Fibroblast of villous mesenchyme (primary cell): ENCODE measurements at regions not wholly inside any gene's neighbourhood (a gene's known extent, or its start where the extent isn't known, plus 50 kb on each side); places are given as distances from the start of the nearest gene placed in this dataset.
"Not testable (repeated sequence)": the region's sequence is repeated elsewhere in the genome, so short reads cannot be mapped to it uniquely, and the experiment has no call there.

Experiments
- DNase-seq: peaks from one replicate; pipeline ENCODE4 v3.0.0-alpha.2; 2010; ENCODE audit warnings: low read depth
- H3K4me3 ChIP-seq: 2 replicates; pipeline ENCODE4 v1.5.1; 2011; ENCODE audit warnings: low read depth, mild to moderate bottlenecking, low read length
- CTCF ChIP-seq: IDR thresholded peaks from 2 replicates; pipeline ENCODE4 v1.5.1; 2012; ENCODE audit warnings: low read depth, mild to moderate bottlenecking, low read length; ENCODE audit not compliant: insufficient read depth

GRCh38 chr17:30693772-30694171 lies 130.7 kb downstream of the CRLF3 start:
- peak; percentile 15 for TF ChIP-seq CTCF
- DNase-seq, H3K4me3 ChIP-seq: not testable (repeated sequence)

- DNase-seq, H3K4me3 ChIP-seq: not testable (repeated sequence)
These were observed 135.1 kb downstream of the CRLF3 start for GRCh38 chr17:30689266-30690000.

- H3K4me3 ChIP-seq = not testable (repeated sequence)
- peak; percentile 46 for DNase-seq
These were observed 137.7 kb downstream of the CRLF3 start for GRCh38 chr17:30686538-30687479.

GRCh38 chr17:30682280-30682679 lies 142.2 kb downstream of the CRLF3 start:
- not testable (repeated sequence) for H3K4me3 ChIP-seq, DNase-seq

- H3K4me3 ChIP-seq, DNase-seq: not testable (repeated sequence)
These were observed 143.8 kb downstream of the CRLF3 start for GRCh38 chr17:30680681-30681080.

- DNase-seq = no peak
- TF ChIP-seq CTCF = no peak
- no peak overlapping the region for H3K4me3 ChIP-seq
These were observed 146.8 kb downstream of the CRLF3 start for GRCh38 chr17:30677550-30678249.

- not testable (repeated sequence) for H3K4me3 ChIP-seq, DNase-seq
These were observed 148.6 kb downstream of the CRLF3 start for GRCh38 chr17:30675777-30676492.

GRCh38 chr17:30669217-30669649 lies 155.3 kb downstream of the CRLF3 start:
- not testable (repeated sequence) for H3K4me3 ChIP-seq, DNase-seq

- H3K4me3 ChIP-seq, DNase-seq: not testable (repeated sequence)
These were observed 155.9 kb downstream of the CRLF3 start for GRCh38 chr17:30668360-30669181.

- peak; percentile 79 for DNase-seq
- H3K4me3 ChIP-seq = peak overlapping the region; percentile 54
These were observed 156.7 kb downstream of the CRLF3 start for GRCh38 chr17:30667657-30668359.

- not testable (repeated sequence) for DNase-seq
- peak overlapping the region; percentile 54 for H3K4me3 ChIP-seq
These were observed 157.4 kb downstream of the CRLF3 start for GRCh38 chr17:30666838-30667656.

- H3K4me3 ChIP-seq, DNase-seq: not testable (repeated sequence)
These were observed 160.6 kb downstream of the CRLF3 start for GRCh38 chr17:30663727-30664455.

- not testable (repeated sequence) for H3K4me3 ChIP-seq, DNase-seq
These were observed 167.3 kb downstream of the CRLF3 start for GRCh38 chr17:30657148-30657547.
